WTC11 (cell line): ENCODE measurements at regions not wholly inside any gene's neighbourhood (a gene's known extent, or its start where the extent isn't known, plus 50 kb on each side); places are given as distances from the start of the nearest gene placed in this dataset.
"Not testable (repeated sequence)": the region's sequence is repeated elsewhere in the genome, so short reads cannot be mapped to it uniquely, and the experiment has no call there.

Experiments
- ATAC-seq: fragments of 200-7000 bp; cut with Tn5 transposase; 2 replicates; pipeline ENCODE4 v1.10.0; 2021; ENCODE audit warnings: mild to moderate bottlenecking, moderate library complexity
- CTCF ChIA-PET: fragments of 300-600 bp; sonication (Branson Sonifier 250); formaldehyde crosslinking; loops from one replicate; lab custom pipeline; 2021; ENCODE audit warnings: antibody characterized with exemption; lab: Charles Lee
- POLR2A ChIA-PET: fragments of 350-600 bp; sonication (Branson Sonifier 250); formaldehyde crosslinking; loops from one replicate; lab custom pipeline; 2021; ENCODE audit warnings: antibody characterized with exemption; lab: Charles Lee
- DNase-seq: peaks from one replicate; pipeline ENCODE4 v3.0.0; 2021; ENCODE audit warnings: low spot score
- H3K27ac Mint-ChIP-seq: 2 replicates; pipeline ENCODE4 v1.8.0; 2021; ENCODE audit warnings: mixed read lengths
- H3K27me3 Mint-ChIP-seq: 2 replicates; pipeline ENCODE4 v1.8.0; 2021; ENCODE audit warnings: low read depth, mild to moderate bottlenecking, moderate library complexity, mixed read lengths
- H3K36me3 Mint-ChIP-seq: 2 replicates; pipeline ENCODE4 v1.8.0; 2021; ENCODE audit warnings: mixed read lengths
- H3K4me1 Mint-ChIP-seq: 2 replicates; pipeline ENCODE4 v1.8.0; 2022; ENCODE audit warnings: mixed read lengths
- H3K4me3 Mint-ChIP-seq: 2 replicates; pipeline ENCODE4 v1.8.0; 2021; ENCODE audit warnings: mild to moderate bottlenecking, moderate library complexity, mixed read lengths
- H3K9me3 Mint-ChIP-seq: 2 replicates; pipeline ENCODE4 v1.8.0; 2021; ENCODE audit warnings: mixed read lengths
- CREM ChIP-seq: sonication (generic); formaldehyde crosslinking; IDR thresholded peaks from 2 replicates; pipeline ENCODE4 v1.8.1; 2022; ENCODE audit warnings: mild to moderate bottlenecking, missing genetic modification reagents, moderate library complexity
- ERG ChIP-seq: fragments of 250-450 bp; sonication (Bioruptor Pico); IDR thresholded peaks from 2 replicates; pipeline ENCODE4 v1.8.0; 2021; ENCODE audit warnings: mild to moderate bottlenecking
- PRDM15 ChIP-seq: sonication (generic); formaldehyde crosslinking; IDR thresholded peaks from 2 replicates; pipeline ENCODE4 v1.8.0; 2022; ENCODE audit warnings: missing genetic modification reagents
- PRRX2 ChIP-seq: fragments of 250-450 bp; sonication (Bioruptor Pico); IDR thresholded peaks from 2 replicates; pipeline ENCODE4 v1.8.0; 2021; ENCODE audit warnings: mild to moderate bottlenecking
- RORB ChIP-seq: fragments of 250-450 bp; sonication (Bioruptor Pico); IDR thresholded peaks from 2 replicates; pipeline ENCODE4 v1.9.0; 2021; ENCODE audit warnings: mild to moderate bottlenecking
- SP1 ChIP-seq: sonication (generic); formaldehyde crosslinking; conservative IDR thresholded peaks from 2 replicates; pipeline ENCODE4 v1.8.1; 2022; ENCODE audit warnings: missing genetic modification reagents
- ZNF396 ChIP-seq: fragments of 250-450 bp; sonication (Bioruptor Pico); IDR thresholded peaks from 2 replicates; pipeline ENCODE4 v1.8.0; 2021; ENCODE audit warnings: mild to moderate bottlenecking, moderate library complexity, borderline replicate concordance
- ZNF512 ChIP-seq: sonication (generic); formaldehyde crosslinking; IDR thresholded peaks from 2 replicates; pipeline ENCODE4 v1.8.1; 2022; ENCODE audit warnings: missing genetic modification reagents, borderline replicate concordance
- ZNF532 ChIP-seq: fragments of 250-450 bp; sonication (Bioruptor Pico); IDR thresholded peaks from 2 replicates; pipeline ENCODE4 v1.9.0; 2021; ENCODE audit warnings: mild to moderate bottlenecking, borderline replicate concordance
- ZSCAN18 ChIP-seq: fragments of 250-450 bp; sonication (Bioruptor Pico); IDR thresholded peaks from 2 replicates; pipeline ENCODE4 v2.1.2; 2022; ENCODE audit warnings: mild to moderate bottlenecking, moderate library complexity

GRCh38 chr4:124931050-124931449, 218.5 kb upstream of the ANKRD50 start (continued):
- TF ChIP-seq ZNF532 (CRISPR knock-in tag): no peak
- TF ChIP-seq, all 79 proteins: peak for 0

- CTCF ChIA-PET, POLR2A ChIA-PET, ATAC-seq, H3K9me3 Mint-ChIP-seq, H3K4me3 Mint-ChIP-seq, H3K4me1 Mint-ChIP-seq, H3K36me3 Mint-ChIP-seq, DNase-seq, H3K27ac Mint-ChIP-seq, H3K27me3 Mint-ChIP-seq: not testable (repeated sequence)
These were observed 210.2 kb upstream of the ANKRD50 start for GRCh38 chr4:124922748-124923147.

GRCh38 chr4:124918559-124919122, 206.1 kb upstream of the ANKRD50 start:
- 0 out of 2 replicates have a peak, but pooled peaks cover 8% of the 10 kb centered on the region for H3K4me1 Mint-ChIP-seq
- TF ChIP-seq ZSCAN18 (CRISPR knock-in tag) (no peak), RORB (CRISPR knock-in tag) (no peak), SP1 (CRISPR knock-in tag) (no peak), ZNF396 (CRISPR knock-in tag) (no peak), PRRX2 (CRISPR knock-in tag) (no peak), CREM (no peak), PRDM15 (CRISPR knock-in tag) (no peak)
- peaks cover 5% of the 10 kb centered on the region for H3K9me3 Mint-ChIP-seq
- H3K4me3 Mint-ChIP-seq: no peak overlapping the region
- ChIA-PET CTCF (no interaction called here), POLR2A (no interaction called here)
- no peak overlapping the region for H3K27ac Mint-ChIP-seq
- ATAC-seq: no peak
- DNase-seq: no peak
- peaks cover 11% of the 10 kb centered on the region for H3K36me3 Mint-ChIP-seq
- H3K27me3 Mint-ChIP-seq: no peaks in the 10 kb centered on the region

- H3K9me3 Mint-ChIP-seq: peaks cover 31% of the 10 kb centered on the region
- H3K4me3 Mint-ChIP-seq: no peak overlapping the region
- ChIA-PET POLR2A (no interaction called here), CTCF (interaction anchor here (1.3 kb wide), 1 partner anchor 581 kb away, joined by 3 read pairs; no protein-coding TSS in a partner anchor)
- DNase-seq (no peak), ATAC-seq (no peak)
- peaks cover 4% of the 10 kb centered on the region; the same call in 1 of the 2 replicates for H3K27me3 Mint-ChIP-seq
- H3K36me3 Mint-ChIP-seq: peaks cover 33% of the 10 kb centered on the region
- TF ChIP-seq ERG (CRISPR knock-in tag) (no peak), ZNF532 (CRISPR knock-in tag) (no peak), ZNF512 (no peak)
- H3K4me1 Mint-ChIP-seq: 0 out of 2 replicates have a peak, but pooled peaks cover 5% of the 10 kb centered on the region
- H3K27ac Mint-ChIP-seq: no peak overlapping the region
These were observed 202.5 kb upstream of the ANKRD50 start for GRCh38 chr4:124915073-124915472.
